H54 (cell line): ENCODE measurements at regions not wholly inside any gene's neighbourhood (a gene's known extent, or its start where the extent isn't known, plus 50 kb on each side); places are given as distances from the start of the nearest gene placed in this dataset.

Source experiments
- DNase-seq: peaks from one replicate; pipeline ENCODE4 v3.0.0; 2011; ENCODE audit warnings: low spot score, mixed read lengths; ENCODE audit not compliant: insufficient read length
- FAIRE-seq: peaks from 3 replicates; lab custom pipeline; 2011; peaks lifted over from hg19 to GRCh38; lab: Jason Lieb, UNC
- POLR2A ChIP-seq: IDR thresholded peaks from 2 replicates; pipeline ENCODE4 v1.6.1; 2011; ENCODE audit warnings: low read depth, mild to moderate bottlenecking, low read length

GRCh38 chr13:87368639-87369038 is 302.5 kb upstream of the SLITRK5 start:
- FAIRE-seq (peak; percentile 36), DNase-seq (no peak)
- TF ChIP-seq POLR2A = no peak

GRCh38 chr13:87376081-87376480 is 295.1 kb upstream of the SLITRK5 start:
- DNase-seq (peak; percentile 17), FAIRE-seq (peak; percentile 84)

GRCh38 chr13:87384099-87384498 is 287.1 kb upstream of the SLITRK5 start:
- DNase-seq = no peak
- FAIRE-seq = no peak
- no peak for TF ChIP-seq POLR2A

More at GRCh38 chr13:87376081-87376480, 295.1 kb upstream of the SLITRK5 start:
- TF ChIP-seq POLR2A = no peak

- no peak for DNase-seq
- FAIRE-seq = peak; percentile 38
- TF ChIP-seq POLR2A = no peak
These were observed 277.8 kb upstream of the SLITRK5 start for GRCh38 chr13:87393358-87393757.

- DNase-seq = no peak
These were observed 273.1 kb upstream of the SLITRK5 start for GRCh38 chr13:87398047-87398446.

GRCh38 chr13:87403748-87404432 is 267.3 kb upstream of the SLITRK5 start:
- FAIRE-seq (no peak), DNase-seq (no peak)
- TF ChIP-seq POLR2A = no peak

More at GRCh38 chr13:87398047-87398446, 273.1 kb upstream of the SLITRK5 start:
- FAIRE-seq = peak; percentile 43
- TF ChIP-seq POLR2A = no peak

GRCh38 chr13:87426742-87427141 is 244.4 kb upstream of the SLITRK5 start:
- TF ChIP-seq POLR2A = no peak
- FAIRE-seq (peak; percentile 52), DNase-seq (no peak)

GRCh38 chr13:87444135-87444534 is 227.0 kb upstream of the SLITRK5 start:
- no peak for TF ChIP-seq POLR2A
- no peak for FAIRE-seq
- no peak for DNase-seq

- DNase-seq (no peak), FAIRE-seq (no peak)
- TF ChIP-seq POLR2A = no peak
These were observed 218.9 kb upstream of the SLITRK5 start for GRCh38 chr13:87452281-87452680.

GRCh38 chr13:87453244-87453643 is 217.9 kb upstream of the SLITRK5 start:
- DNase-seq (no peak), FAIRE-seq (no peak)
- no peak for TF ChIP-seq POLR2A

- TF ChIP-seq POLR2A = no peak
- DNase-seq = no peak
- no peak for FAIRE-seq
These were observed 211.8 kb upstream of the SLITRK5 start for GRCh38 chr13:87459419-87459818.

GRCh38 chr13:87497426-87497825 is 173.7 kb upstream of the SLITRK5 start:
- TF ChIP-seq POLR2A = no peak
- FAIRE-seq (no peak), DNase-seq (no peak)

- FAIRE-seq (peak; percentile 91), DNase-seq (no peak)
- TF ChIP-seq POLR2A = no peak
These were observed 172.5 kb upstream of the SLITRK5 start for GRCh38 chr13:87498681-87499080.

GRCh38 chr13:87524775-87525174 is 146.4 kb upstream of the SLITRK5 start:
- FAIRE-seq (peak; percentile 78), DNase-seq (no peak)
- TF ChIP-seq POLR2A = no peak

- no peak for TF ChIP-seq POLR2A
- no peak for FAIRE-seq
These were observed 137.4 kb upstream of the SLITRK5 start for GRCh38 chr13:87533776-87534175.

More at GRCh38 chr13:87533776-87534175, 137.4 kb upstream of the SLITRK5 start:
- no peak for DNase-seq
